RPMI8226 (cell line): ENCODE measurements at regions not wholly inside any gene's neighbourhood (a gene's known extent, or its start where the extent isn't known, plus 50 kb on each side); places are given as distances from the start of the nearest gene placed in this dataset.
"Not testable (repeated sequence)": the region's sequence is repeated elsewhere in the genome, so short reads cannot be mapped to it uniquely, and the experiment has no call there.

Experiments
- DNase-seq: peaks from one replicate; pipeline ENCODE4 v3.0.0-alpha.2; 2015

GRCh38 chr2:21740484-21740883 lies 616.7 kb downstream of the TDRD15 start:
- DNase-seq: no peak

- DNase-seq: no peak
Measured at GRCh38 chr2:21746499-21746898, 622.7 kb downstream of the TDRD15 start.

- DNase-seq: no peak
Measured at GRCh38 chr2:21748501-21748900, 624.7 kb downstream of the TDRD15 start.

- DNase-seq: no peak
Measured at GRCh38 chr2:21754164-21754788, 630.5 kb downstream of the TDRD15 start.

- DNase-seq: no peak
Measured at GRCh38 chr2:21757805-21758430, 634.1 kb downstream of the TDRD15 start.

- no peak for DNase-seq
Measured at GRCh38 chr2:21759819-21760218, 636.1 kb downstream of the TDRD15 start.

- DNase-seq: no peak
Measured at GRCh38 chr2:21761361-21761760, 637.6 kb downstream of the TDRD15 start.

GRCh38 chr2:21763501-21763900 lies 639.7 kb downstream of the TDRD15 start:
- DNase-seq: no peak

- no peak for DNase-seq
Measured at GRCh38 chr2:21770787-21771186, 647.0 kb downstream of the TDRD15 start.

GRCh38 chr2:21772624-21773023 lies 648.9 kb downstream of the TDRD15 start:
- DNase-seq: no peak

- no peak for DNase-seq
Measured at GRCh38 chr2:21773168-21773567, 649.4 kb downstream of the TDRD15 start.

- no peak for DNase-seq
Measured at GRCh38 chr2:21774691-21775368, 651.1 kb downstream of the TDRD15 start.

GRCh38 chr2:21779786-21780185 lies 656.0 kb downstream of the TDRD15 start:
- DNase-seq: no peak

GRCh38 chr2:21781962-21782361 lies 658.2 kb downstream of the TDRD15 start:
- no peak for DNase-seq

- DNase-seq: no peak
Measured at GRCh38 chr2:21782866-21783265, 659.1 kb downstream of the TDRD15 start.

GRCh38 chr2:21787941-21788340 lies 664.2 kb downstream of the TDRD15 start:
- DNase-seq: no peak

- not testable (repeated sequence) for DNase-seq
Measured at GRCh38 chr2:21790311-21790710, 666.5 kb downstream of the TDRD15 start.

- DNase-seq: no peak
Measured at GRCh38 chr2:21792571-21792970, 668.8 kb downstream of the TDRD15 start.

- DNase-seq: no peak
Measured at GRCh38 chr2:21793461-21793860, 669.7 kb downstream of the TDRD15 start.

- no peak for DNase-seq
Measured at GRCh38 chr2:21794611-21795010, 670.8 kb downstream of the TDRD15 start.

- no peak for DNase-seq
Measured at GRCh38 chr2:21800356-21800755, 676.6 kb downstream of the TDRD15 start.

- no peak for DNase-seq
Measured at GRCh38 chr2:21803550-21803949, 679.8 kb downstream of the TDRD15 start.

- DNase-seq: no peak
Measured at GRCh38 chr2:21804151-21804550, 680.4 kb downstream of the TDRD15 start.

GRCh38 chr2:21811541-21811940 lies 687.8 kb downstream of the TDRD15 start:
- DNase-seq: no peak
